Sciatic nerve (tissue), 2 donors: ENCODE measurements at regions not wholly inside any gene's neighbourhood (a gene's known extent, or its start where the extent isn't known, plus 50 kb on each side); places are given as distances from the start of the nearest gene placed in this dataset.

Experiments used
- ATAC-seq: fragments of 200-7000 bp; cut with Tn5 transposase; one replicate; pipeline ENCODE4 v1.9.1; 2020; ENCODE audit warnings: mild to moderate bottlenecking, moderate library complexity
- DNase-seq: peaks from one replicate; pipeline ENCODE4 v3.0.0-alpha.2; 2020; ENCODE audit warnings: low spot score
- intact Hi-C: fragments of 100-400 bp; cut with DNase I; formaldehyde crosslinking; loops from one replicate; pipeline ENCODE4 v1.14.2; 2022
- donor health status: DM: no; HTN: no; CAD: no.
- donor health status: DM: no; HTN: no; CAD: no.

- no peak for ATAC-seq
- intact Hi-C loops: no loop called here
- no peak for DNase-seq
Observed at GRCh38 chr17:12548558-12548957, 117.1 kb upstream of the MYOCD start.

GRCh38 chr17:12549499-12550041 lies 116.1 kb upstream of the MYOCD start:
- ATAC-seq (no peak), DNase-seq (no peak)
- intact Hi-C loops: no loop called here

GRCh38 chr17:12553625-12554024 lies 112.1 kb upstream of the MYOCD start:
- intact Hi-C loops: no loop called here
- ATAC-seq (no peak), DNase-seq (no peak)

GRCh38 chr17:12554251-12554650 lies 111.4 kb upstream of the MYOCD start:
- DNase-seq: no peak
- no peak for ATAC-seq
- intact Hi-C loops: no loop called here

GRCh38 chr17:12566291-12566690 lies 99.4 kb upstream of the MYOCD start:
- no peak for ATAC-seq
- intact Hi-C loops: loop anchor here (10.0 kb wide), 1 partner anchor 841 kb away; no protein-coding TSS in a partner anchor

GRCh38 chr17:12567077-12568053 lies 98.3 kb upstream of the MYOCD start:
- intact Hi-C loops: loop anchor here (10.0 kb wide), 1 partner anchor 843 kb away; no protein-coding TSS in a partner anchor
- DNase-seq: no peak
- no peak for ATAC-seq

More at GRCh38 chr17:12566291-12566690, 99.4 kb upstream of the MYOCD start:
- no peak for DNase-seq

- intact Hi-C loops: loop anchor here (10.0 kb wide), 1 partner anchor 844 kb away; no protein-coding TSS in a partner anchor
Observed at GRCh38 chr17:12568358-12569251, 97.1 kb upstream of the MYOCD start.

GRCh38 chr17:12571606-12572005 lies 94.1 kb upstream of the MYOCD start:
- DNase-seq (no peak), ATAC-seq (no peak)
- intact Hi-C loops: no loop called here

More at GRCh38 chr17:12568358-12569251, 97.1 kb upstream of the MYOCD start:
- ATAC-seq (no peak), DNase-seq (no peak)

- DNase-seq (no peak), ATAC-seq (no peak)
- intact Hi-C loops: no loop called here
Observed at GRCh38 chr17:12574525-12574924, 91.2 kb upstream of the MYOCD start.

- intact Hi-C loops: no loop called here
- ATAC-seq: no peak
- no peak for DNase-seq
Observed at GRCh38 chr17:12575641-12576040, 90.0 kb upstream of the MYOCD start.

- ATAC-seq: no peak
- DNase-seq: no peak
- intact Hi-C loops: no loop called here
Observed at GRCh38 chr17:12579288-12579687, 86.4 kb upstream of the MYOCD start.

GRCh38 chr17:12580640-12581039 lies 85.0 kb upstream of the MYOCD start:
- ATAC-seq (no peak), DNase-seq (no peak)
- intact Hi-C loops: no loop called here

- no peak for ATAC-seq
- intact Hi-C loops: no loop called here
Observed at GRCh38 chr17:12584727-12585126, 81.0 kb upstream of the MYOCD start.

GRCh38 chr17:12588531-12588930 lies 77.2 kb upstream of the MYOCD start:
- no peak for ATAC-seq
- intact Hi-C loops: no loop called here
- no peak for DNase-seq

More at GRCh38 chr17:12584727-12585126, 81.0 kb upstream of the MYOCD start:
- no peak for DNase-seq

- no peak for ATAC-seq
- DNase-seq: no peak
- intact Hi-C loops: no loop called here
Observed at GRCh38 chr17:12590417-12590816, 75.3 kb upstream of the MYOCD start.

GRCh38 chr17:12591021-12591735 lies 74.5 kb upstream of the MYOCD start:
- intact Hi-C loops: no loop called here
- no peak for ATAC-seq
- no peak for DNase-seq

- intact Hi-C loops: no loop called here
- ATAC-seq (no peak), DNase-seq (no peak)
Observed at GRCh38 chr17:12592941-12593340, 72.7 kb upstream of the MYOCD start.

GRCh38 chr17:12596961-12597360 lies 68.7 kb upstream of the MYOCD start:
- no peak for DNase-seq
- no peak for ATAC-seq
- intact Hi-C loops: no loop called here

GRCh38 chr17:12597895-12598294 lies 67.8 kb upstream of the MYOCD start:
- ATAC-seq (no peak), DNase-seq (no peak)
- intact Hi-C loops: no loop called here
